ENCODE measurements at regions not wholly inside any gene's neighbourhood (a gene's known extent, or its start where the extent isn't known, plus 50 kb on each side); places are given as distances from the start of the nearest gene placed in this dataset.
"Not testable (repeated sequence)": the region's sequence is repeated elsewhere in the genome, so short reads cannot be mapped to it uniquely, and the experiment has no call there.

GRCh38 chr10:55628260-55628701 is 732.8 kb downstream of the ZWINT start:
- Histone ChIP-seq H3K36me3 (ENCODE audit: insufficient read depth in 1 of 2, low read depth in 1 of 2) (no peaks in the 10 kb centered on the region), H3K4me1 (no peaks in the 10 kb centered on the region), H3K27ac (no peak overlapping the region), H3K9me3 (no peaks in the 10 kb centered on the region), H3K27me3 (ENCODE audit: insufficient read depth in 3 of 3, low read length in 2 of 3) (peaks cover 0 to 23% (median 9%) of the 10 kb centered on the region in 3 donors), H3K4me3 (peak overlapping the region; percentile 28)
- no peak for TF ChIP-seq CTCF (IDR thresholded peaks at IDR 0.05)
- DNase-seq: peak in 1 of 2 donors; percentile 21
- no peak for ATAC-seq
- intact Hi-C loops (cut with DNase I): no loop called here
- 1% methylated on average over 30 of the region's 30 CpGs for WGBS, 3 donors

- peaks cover 0 to 23% (median 9%) of the 10 kb centered on the region in 3 donors for H3K27me3 ChIP-seq (ENCODE audit: insufficient read depth in 3 of 3, low read length in 2 of 3)
- no peaks in the 10 kb centered on the region for H3K4me1 ChIP-seq
- DNase-seq (no peak), ATAC-seq (no peak)
- H3K36me3 ChIP-seq (ENCODE audit: insufficient read depth in 1 of 2, low read depth in 1 of 2): no peaks in the 10 kb centered on the region
- no peak overlapping the region for H3K4me3 ChIP-seq
- no peak for TF ChIP-seq CTCF (IDR thresholded peaks at IDR 0.05)
- intact Hi-C loops (cut with DNase I): no loop called here
- H3K27ac ChIP-seq: no peak overlapping the region
- WGBS, 3 donors: 1 to 3% (median 2%) methylated on average over 26 of the region's 26 CpGs
- no peaks in the 10 kb centered on the region for H3K9me3 ChIP-seq
These were observed 733.5 kb downstream of the ZWINT start for GRCh38 chr10:55627501-55628051.

GRCh38 chr10:55601690-55602478 is 759.2 kb downstream of the ZWINT start:
- H3K4me3 ChIP-seq; ATAC-seq; intact Hi-C loops (cut with DNase I): not testable (repeated sequence)

GRCh38 chr10:55551603-55552002 is 750.6 kb upstream of the PCDH15 start:
- TF ChIP-seq CTCF (IDR thresholded peaks at IDR 0.05): no peak
- no peak overlapping the region for H3K4me3 ChIP-seq
- no peaks in the 10 kb centered on the region for H3K36me3 ChIP-seq (ENCODE audit: insufficient read depth in 1 of 2, low read depth in 1 of 2)
- H3K9me3 ChIP-seq: no peaks in the 10 kb centered on the region
- H3K4me1 ChIP-seq: no peaks in the 10 kb centered on the region
- 80 to 90% (median 89%) methylated on average over 2 of the region's 2 CpGs for WGBS, 3 donors
- no peaks in the 10 kb centered on the region for H3K27me3 ChIP-seq (ENCODE audit: insufficient read depth in 3 of 3, low read length in 2 of 3)
- no peak overlapping the region for H3K27ac ChIP-seq
- ATAC-seq (no peak), DNase-seq (no peak)
- intact Hi-C loops (cut with DNase I): no loop called here

More at GRCh38 chr10:55601690-55602478, 759.2 kb downstream of the ZWINT start:
- H3K36me3 ChIP-seq (ENCODE audit: insufficient read depth in 1 of 2, low read depth in 1 of 2); H3K27ac ChIP-seq; H3K9me3 ChIP-seq; H3K4me1 ChIP-seq; DNase-seq; H3K27me3 ChIP-seq (ENCODE audit: insufficient read depth in 3 of 3, low read length in 2 of 3): not testable (repeated sequence)
- WGBS, 3 donors: 2 to 4% (median 3%) methylated on average over 27 to 29 of the region's 29 CpGs

- Histone ChIP-seq H3K4me1 (no peaks in the 10 kb centered on the region), H3K4me3 (no peak overlapping the region), H3K36me3 (ENCODE audit: insufficient read depth in 1 of 2, low read depth in 1 of 2) (no peaks in the 10 kb centered on the region), H3K27ac (no peak overlapping the region), H3K9me3 (no peaks in the 10 kb centered on the region), H3K27me3 (ENCODE audit: insufficient read depth in 3 of 3, low read length in 2 of 3) (no peaks in the 10 kb centered on the region)
- ATAC-seq: no peak
- DNase-seq: no peak
- WGBS, 3 donors: 66 to 75% (median 66%) methylated on average over 2 of the region's 2 CpGs
- intact Hi-C loops (cut with DNase I): no loop called here
- no peak for TF ChIP-seq CTCF (IDR thresholded peaks at IDR 0.05)
These were observed 749.2 kb upstream of the PCDH15 start for GRCh38 chr10:55550236-55550635.

GRCh38 chr10:55537497-55537896 is 736.5 kb upstream of the PCDH15 start:
- H3K4me1 ChIP-seq; ATAC-seq; H3K27ac ChIP-seq; DNase-seq; H3K4me3 ChIP-seq; H3K36me3 ChIP-seq (ENCODE audit: insufficient read depth in 1 of 2, low read depth in 1 of 2); H3K9me3 ChIP-seq; intact Hi-C loops (cut with DNase I); H3K27me3 ChIP-seq (ENCODE audit: insufficient read depth in 3 of 3, low read length in 2 of 3): not testable (repeated sequence)
- WGBS, 3 donors: 82 to 86% (median 82%) methylated on average over 7 of the region's 7 CpGs

All from psoas muscle (tissue), 7 donors.